A549 (cell line): ENCODE measurements at regions not wholly inside any gene's neighbourhood (a gene's known extent, or its start where the extent isn't known, plus 50 kb on each side); places are given as distances from the start of the nearest gene placed in this dataset.

ENCODE experiments used
- EP300 ChIP-seq, 2 experiments: fragments of >200 bp; sonication (Bioruptor Twin); formaldehyde crosslinking; IDR thresholded peaks; 2 replicates in 1 of 2; 3 replicates in 1 of 2; pipeline ENCODE4 v1.6.1; 2016 to 2017
- ESRRA ChIP-seq: fragments of 150-350 bp; IDR thresholded peaks from 2 replicates; pipeline ENCODE4 v1.6.1; 2014; ENCODE audit warnings: mild to moderate bottlenecking, low read length, borderline replicate concordance
- KDM5A ChIP-seq: fragments of 200-600 bp; sonication (generic); IDR thresholded peaks from 2 replicates; pipeline ENCODE4 v1.6.1; 2016; ENCODE audit warnings: antibody characterized with exemption, mild to moderate bottlenecking
- RCOR1 ChIP-seq: fragments of 150-350 bp; IDR thresholded peaks from 2 replicates; pipeline ENCODE4 v1.6.1; 2014; ENCODE audit warnings: antibody characterized with exemption, low read length, low read depth
- TF ChIP-seq, protein P1 (sequence below): fragments of >200 bp; sonication (Bioruptor Twin); formaldehyde crosslinking; IDR thresholded peaks from 3 replicates; pipeline ENCODE4 v1.5.1; 2016
- TF ChIP-seq, protein P2 (sequence below): fragments of 200-600 bp; sonication (generic); IDR thresholded peaks from 2 replicates; pipeline ENCODE4 v1.6.1; 2016; ENCODE audit warnings: antibody characterized with exemption, mild to moderate bottlenecking, moderate library complexity

DNA sequence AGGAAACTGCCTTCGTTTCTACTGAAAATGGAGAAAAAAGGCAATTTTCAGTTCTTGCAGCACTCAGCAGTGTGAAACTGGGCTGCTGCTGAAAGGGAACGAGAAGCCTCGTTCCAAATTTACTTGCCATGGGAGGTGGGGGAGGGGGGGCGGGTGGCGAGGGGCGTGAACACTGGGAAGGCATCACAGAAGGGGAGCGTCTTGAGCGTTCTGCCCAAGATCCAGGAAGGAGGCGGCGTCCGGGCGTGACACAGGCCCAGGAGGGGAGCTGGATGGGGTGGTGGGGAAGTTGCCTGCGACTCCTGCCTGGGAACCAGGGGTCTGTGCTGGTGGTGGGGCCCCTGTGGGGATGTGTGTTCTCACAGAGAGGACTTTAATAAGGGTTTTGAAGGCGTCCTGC lies 213.5 kb downstream of the CTTN start:
- TF ChIP-seq, protein P1, sequence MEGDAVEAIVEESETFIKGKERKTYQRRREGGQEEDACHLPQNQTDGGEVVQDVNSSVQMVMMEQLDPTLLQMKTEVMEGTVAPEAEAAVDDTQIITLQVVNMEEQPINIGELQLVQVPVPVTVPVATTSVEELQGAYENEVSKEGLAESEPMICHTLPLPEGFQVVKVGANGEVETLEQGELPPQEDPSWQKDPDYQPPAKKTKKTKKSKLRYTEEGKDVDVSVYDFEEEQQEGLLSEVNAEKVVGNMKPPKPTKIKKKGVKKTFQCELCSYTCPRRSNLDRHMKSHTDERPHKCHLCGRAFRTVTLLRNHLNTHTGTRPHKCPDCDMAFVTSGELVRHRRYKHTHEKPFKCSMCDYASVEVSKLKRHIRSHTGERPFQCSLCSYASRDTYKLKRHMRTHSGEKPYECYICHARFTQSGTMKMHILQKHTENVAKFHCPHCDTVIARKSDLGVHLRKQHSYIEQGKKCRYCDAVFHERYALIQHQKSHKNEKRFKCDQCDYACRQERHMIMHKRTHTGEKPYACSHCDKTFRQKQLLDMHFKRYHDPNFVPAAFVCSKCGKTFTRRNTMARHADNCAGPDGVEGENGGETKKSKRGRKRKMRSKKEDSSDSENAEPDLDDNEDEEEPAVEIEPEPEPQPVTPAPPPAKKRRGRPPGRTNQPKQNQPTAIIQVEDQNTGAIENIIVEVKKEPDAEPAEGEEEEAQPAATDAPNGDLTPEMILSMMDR: no peak
- TF ChIP-seq EP300 (IDR thresholded peaks at IDR 0.05): no peak
- no peak for TF ChIP-seq RCOR1
- TF ChIP-seq KDM5A: no peak
- TF ChIP-seq, protein P2, sequence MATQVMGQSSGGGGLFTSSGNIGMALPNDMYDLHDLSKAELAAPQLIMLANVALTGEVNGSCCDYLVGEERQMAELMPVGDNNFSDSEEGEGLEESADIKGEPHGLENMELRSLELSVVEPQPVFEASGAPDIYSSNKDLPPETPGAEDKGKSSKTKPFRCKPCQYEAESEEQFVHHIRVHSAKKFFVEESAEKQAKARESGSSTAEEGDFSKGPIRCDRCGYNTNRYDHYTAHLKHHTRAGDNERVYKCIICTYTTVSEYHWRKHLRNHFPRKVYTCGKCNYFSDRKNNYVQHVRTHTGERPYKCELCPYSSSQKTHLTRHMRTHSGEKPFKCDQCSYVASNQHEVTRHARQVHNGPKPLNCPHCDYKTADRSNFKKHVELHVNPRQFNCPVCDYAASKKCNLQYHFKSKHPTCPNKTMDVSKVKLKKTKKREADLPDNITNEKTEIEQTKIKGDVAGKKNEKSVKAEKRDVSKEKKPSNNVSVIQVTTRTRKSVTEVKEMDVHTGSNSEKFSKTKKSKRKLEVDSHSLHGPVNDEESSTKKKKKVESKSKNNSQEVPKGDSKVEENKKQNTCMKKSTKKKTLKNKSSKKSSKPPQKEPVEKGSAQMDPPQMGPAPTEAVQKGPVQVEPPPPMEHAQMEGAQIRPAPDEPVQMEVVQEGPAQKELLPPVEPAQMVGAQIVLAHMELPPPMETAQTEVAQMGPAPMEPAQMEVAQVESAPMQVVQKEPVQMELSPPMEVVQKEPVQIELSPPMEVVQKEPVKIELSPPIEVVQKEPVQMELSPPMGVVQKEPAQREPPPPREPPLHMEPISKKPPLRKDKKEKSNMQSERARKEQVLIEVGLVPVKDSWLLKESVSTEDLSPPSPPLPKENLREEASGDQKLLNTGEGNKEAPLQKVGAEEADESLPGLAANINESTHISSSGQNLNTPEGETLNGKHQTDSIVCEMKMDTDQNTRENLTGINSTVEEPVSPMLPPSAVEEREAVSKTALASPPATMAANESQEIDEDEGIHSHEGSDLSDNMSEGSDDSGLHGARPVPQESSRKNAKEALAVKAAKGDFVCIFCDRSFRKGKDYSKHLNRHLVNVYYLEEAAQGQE: no peak
- TF ChIP-seq ESRRA: no peak
